T47D (cell line): ENCODE measurements at regions not wholly inside any gene's neighbourhood (a gene's known extent, or its start where the extent isn't known, plus 50 kb on each side); places are given as distances from the start of the nearest gene placed in this dataset.

Experiments used
- DNase-seq, 2 experiments: peaks; one replicate each; pipeline versions ENCODE4 v3.0.0 to v3.0.0-alpha.2; 2011 to 2012; ENCODE audit warnings: low read depth in 1 of 2, low spot score in 1 of 2
- JUND ChIP-seq: IDR thresholded peaks from 2 replicates; pipeline ENCODE4 v1.6.1; 2012; ENCODE audit warnings: low read depth
- in situ Hi-C: cut with HindIII; loops from 2 replicates; pipeline ENCODE4 v1.10.0; 2016; ENCODE audit warnings: low sequenced_read_pairs, low pct_unique_long_range_greater_than_20kb

- TF ChIP-seq JUND: no peak
- in situ Hi-C loops: no loop called here
- DNase-seq: no peak
Measured at GRCh38 chr12:13594731-13595514, 386.5 kb downstream of the GRIN2B start.

GRCh38 chr12:13592063-13592942 is 389.1 kb downstream of the GRIN2B start:
- no peak for DNase-seq
- in situ Hi-C loops: no loop called here
- TF ChIP-seq JUND: no peak

- TF ChIP-seq JUND: no peak
- in situ Hi-C loops: no loop called here
- DNase-seq: no peak
Measured at GRCh38 chr12:13591488-13591887, 389.9 kb downstream of the GRIN2B start.

GRCh38 chr12:13591059-13591458 is 390.3 kb downstream of the GRIN2B start:
- in situ Hi-C loops: no loop called here
- no peak for DNase-seq
- TF ChIP-seq JUND: no peak

GRCh38 chr12:13588574-13588973 is 392.0 kb downstream of the EMP1 start:
- no peak for TF ChIP-seq JUND
- in situ Hi-C loops: no loop called here
- DNase-seq: no peak

- TF ChIP-seq JUND: no peak
- DNase-seq: no peak
- in situ Hi-C loops: no loop called here
Measured at GRCh38 chr12:13587721-13588390, 391.3 kb downstream of the EMP1 start.

- TF ChIP-seq JUND: no peak
Measured at GRCh38 chr12:13586361-13586760, 389.8 kb downstream of the EMP1 start.

GRCh38 chr12:13584541-13584940 is 388.0 kb downstream of the EMP1 start:
- no peak for DNase-seq
- in situ Hi-C loops: no loop called here
- TF ChIP-seq JUND: no peak

More at GRCh38 chr12:13586361-13586760, 389.8 kb downstream of the EMP1 start:
- no peak for DNase-seq
- in situ Hi-C loops: no loop called here

GRCh38 chr12:13583630-13584029 is 387.1 kb downstream of the EMP1 start:
- no peak for DNase-seq
- TF ChIP-seq JUND: no peak
- in situ Hi-C loops: no loop called here

GRCh38 chr12:13582421-13582820 is 385.9 kb downstream of the EMP1 start:
- no peak for DNase-seq

GRCh38 chr12:13581031-13581430 is 384.5 kb downstream of the EMP1 start:
- in situ Hi-C loops: no loop called here
- TF ChIP-seq JUND: no peak
- no peak for DNase-seq

More at GRCh38 chr12:13582421-13582820, 385.9 kb downstream of the EMP1 start:
- in situ Hi-C loops: no loop called here
- TF ChIP-seq JUND: no peak

- no peak for DNase-seq
- TF ChIP-seq JUND: no peak
- in situ Hi-C loops: no loop called here
Measured at GRCh38 chr12:13580206-13580605, 383.7 kb downstream of the EMP1 start.
